DND-41 (cell line): ENCODE measurements at regions not wholly inside any gene's neighbourhood (a gene's known extent, or its start where the extent isn't known, plus 50 kb on each side); places are given as distances from the start of the nearest gene placed in this dataset.

Experiments used
- EZH2 ChIP-seq: IDR thresholded peaks from 3 replicates; pipeline ENCODE4 v1.6.1; 2012; ENCODE audit warnings: borderline replicate concordance, low read depth, mild to moderate bottlenecking, moderate library complexity, low read length, inconsistent platforms; ENCODE audit not compliant: severe bottlenecking
- TF ChIP-seq, protein P1 (sequence below): IDR thresholded peaks from 2 replicates; pipeline ENCODE4 v1.5.1; 2012; ENCODE audit warnings: borderline replicate concordance, low read length, moderate library complexity, mild to moderate bottlenecking; ENCODE audit not compliant: poor library complexity, severe bottlenecking; ENCODE audit errors: extremely low read depth

- TF ChIP-seq, protein P1, sequence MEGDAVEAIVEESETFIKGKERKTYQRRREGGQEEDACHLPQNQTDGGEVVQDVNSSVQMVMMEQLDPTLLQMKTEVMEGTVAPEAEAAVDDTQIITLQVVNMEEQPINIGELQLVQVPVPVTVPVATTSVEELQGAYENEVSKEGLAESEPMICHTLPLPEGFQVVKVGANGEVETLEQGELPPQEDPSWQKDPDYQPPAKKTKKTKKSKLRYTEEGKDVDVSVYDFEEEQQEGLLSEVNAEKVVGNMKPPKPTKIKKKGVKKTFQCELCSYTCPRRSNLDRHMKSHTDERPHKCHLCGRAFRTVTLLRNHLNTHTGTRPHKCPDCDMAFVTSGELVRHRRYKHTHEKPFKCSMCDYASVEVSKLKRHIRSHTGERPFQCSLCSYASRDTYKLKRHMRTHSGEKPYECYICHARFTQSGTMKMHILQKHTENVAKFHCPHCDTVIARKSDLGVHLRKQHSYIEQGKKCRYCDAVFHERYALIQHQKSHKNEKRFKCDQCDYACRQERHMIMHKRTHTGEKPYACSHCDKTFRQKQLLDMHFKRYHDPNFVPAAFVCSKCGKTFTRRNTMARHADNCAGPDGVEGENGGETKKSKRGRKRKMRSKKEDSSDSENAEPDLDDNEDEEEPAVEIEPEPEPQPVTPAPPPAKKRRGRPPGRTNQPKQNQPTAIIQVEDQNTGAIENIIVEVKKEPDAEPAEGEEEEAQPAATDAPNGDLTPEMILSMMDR: no peak
- no peak for TF ChIP-seq EZH2
Measured at GRCh38 chr4:84434344-84434743, 64.7 kb downstream of the NKX6-1 start.
